Lower leg skin (tissue), 3 donors: ENCODE measurements at regions not wholly inside any gene's neighbourhood (a gene's known extent, or its start where the extent isn't known, plus 50 kb on each side); places are given as distances from the start of the nearest gene placed in this dataset.

Experiments used
- CTCF ChIP-seq, 3 donors: fragments of 450-650 bp; IDR thresholded peaks; one replicate each; pipeline ENCODE4 v1.5.1; 2016; ENCODE audit warnings: antibody characterized with exemption in 3 of 3, mild to moderate bottlenecking in 3 of 3, moderate library complexity in 2 of 3
- POLR2A ChIP-seq, 2 donors: fragments of 450-650 bp; IDR thresholded peaks; one replicate each; pipeline ENCODE4 v1.6.1; 2016 to 2017; ENCODE audit warnings: antibody characterized with exemption in 2 of 2, mild to moderate bottlenecking in 1 of 2, moderate library complexity in 1 of 2

DNA sequence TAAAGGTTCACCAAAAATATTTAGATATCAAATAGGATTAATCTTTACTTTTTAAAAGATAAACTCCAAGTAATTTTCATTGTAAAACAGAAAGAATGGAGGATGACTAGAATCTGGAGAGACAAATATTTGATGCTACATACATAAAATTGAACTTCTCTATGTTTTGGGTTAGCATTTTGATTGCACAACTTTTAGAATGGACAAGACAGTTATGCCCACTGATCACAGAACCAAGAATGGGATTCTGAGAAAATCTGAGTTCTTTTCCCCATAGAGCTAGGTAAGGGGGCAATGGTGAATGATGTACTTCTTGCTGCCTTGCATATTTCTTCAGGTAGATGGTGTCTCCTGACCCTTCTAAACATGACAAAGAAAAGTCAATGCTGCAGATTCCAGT lies 191.2 kb upstream of the ZEB2 start:
- TF ChIP-seq CTCF (IDR thresholded peaks at IDR 0.05) (no peak), POLR2A (IDR thresholded peaks at IDR 0.05) (no peak)
